ENCODE measurements at regions not wholly inside any gene's neighbourhood (a gene's known extent, or its start where the extent isn't known, plus 50 kb on each side); places are given as distances from the start of the nearest gene placed in this dataset.

DNA sequence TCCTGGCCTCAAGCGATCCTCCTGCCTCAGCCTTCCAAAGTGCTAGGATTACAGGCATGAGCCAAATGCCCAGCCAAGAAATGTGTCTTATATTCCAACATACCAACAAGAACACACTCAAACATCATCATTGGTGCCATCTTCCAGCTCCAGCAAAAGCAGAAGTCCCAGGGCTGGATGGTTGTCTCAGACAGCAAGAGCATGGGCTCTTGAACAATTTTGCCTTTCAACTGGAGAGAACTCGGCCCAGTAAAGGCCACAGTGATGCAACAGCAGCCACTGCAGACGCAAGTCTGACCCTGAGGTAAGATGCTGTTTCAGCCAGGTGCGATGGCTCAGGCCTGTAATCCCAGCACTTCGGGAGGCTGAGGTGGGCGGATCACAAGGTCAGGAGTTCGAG is 52.8 kb upstream of the NFE2L3 start:
- Histone ChIP-seq H3K4me2 (ENCODE audit: insufficient read depth, low read length) (no peak overlapping the region), H3K9me1 (replicated peaks; ENCODE audit: control insufficient read depth, extremely low read depth, insufficient read depth, low read length) (no peaks in the 10 kb centered on the region), H4K20me1 (replicated peaks; ENCODE audit: control insufficient read depth, extremely low read depth, insufficient read depth, low read length) (no peaks in the 10 kb centered on the region), H3K4me3 (replicated peaks in 1 of 3; ENCODE audit: insufficient read depth in 1 of 3, low read depth in 1 of 3, low read length in 3 of 3) (no peak overlapping the region), H3K36me3 (ENCODE audit: control insufficient read depth in 2 of 2, extremely low read depth in 1 of 2, insufficient read depth in 2 of 2, low read length in 2 of 2) (no peaks in the 10 kb centered on the region), H3K9ac (replicated peaks; ENCODE audit: extremely low read depth, insufficient read depth, low read length) (no peak overlapping the region), H3K79me2 (ENCODE audit: control insufficient read depth, insufficient read depth, low read length) (no peaks in the 10 kb centered on the region), H3K27ac (ENCODE audit: insufficient read depth, low read depth, low read length) (no peak overlapping the region), H3K4me1 (ENCODE audit: control insufficient read depth, extremely low read depth, insufficient read depth, low read length) (peaks cover 13% of the 10 kb centered on the region), H3K9me3 (replicated peaks; ENCODE audit: control insufficient read depth, insufficient read depth, low read length) (no peaks in the 10 kb centered on the region), H2AFZ (ENCODE audit: low read depth, low read length) (no peak overlapping the region), H3K27me3 (ENCODE audit: control insufficient read depth in 2 of 2, insufficient read depth in 2 of 2, low read length in 2 of 2) (no peaks in the 10 kb centered on the region)
- FAIRE-seq (no peak), DNase-seq (ENCODE audit: low read depth, low spot score) (no peak)
- no TSS peak for BruUV-seq (replicated peaks)
- TF ChIP-seq POLR2A (IDR thresholded peaks at IDR 0.05; ENCODE audit: low read depth, low read length) = no peak
- TF ChIP-seq POLR2AphosphoS5 (IDR thresholded peaks at IDR 0.05; ENCODE audit: insufficient read depth, low read depth, low read length) = no peak
- TF ChIP-seq EZH2 (IDR thresholded peaks at IDR 0.05; ENCODE audit: borderline replicate concordance, low read depth, low read length, severe bottlenecking) = no peak
- TF ChIP-seq MYC (IDR thresholded peaks at IDR 0.05; ENCODE audit: low read depth, low read length) = no peak
- TF ChIP-seq FOS (IDR thresholded peaks at IDR 0.05; ENCODE audit: borderline replicate concordance, insufficient read depth, low read length) = no peak
- TF ChIP-seq, protein P1, sequence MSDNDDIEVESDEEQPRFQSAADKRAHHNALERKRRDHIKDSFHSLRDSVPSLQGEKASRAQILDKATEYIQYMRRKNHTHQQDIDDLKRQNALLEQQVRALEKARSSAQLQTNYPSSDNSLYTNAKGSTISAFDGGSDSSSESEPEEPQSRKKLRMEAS (IDR thresholded peaks at IDR 0.05; ENCODE audit: insufficient read depth, insufficient read length) = no peak
- TF ChIP-seq, protein P2, sequence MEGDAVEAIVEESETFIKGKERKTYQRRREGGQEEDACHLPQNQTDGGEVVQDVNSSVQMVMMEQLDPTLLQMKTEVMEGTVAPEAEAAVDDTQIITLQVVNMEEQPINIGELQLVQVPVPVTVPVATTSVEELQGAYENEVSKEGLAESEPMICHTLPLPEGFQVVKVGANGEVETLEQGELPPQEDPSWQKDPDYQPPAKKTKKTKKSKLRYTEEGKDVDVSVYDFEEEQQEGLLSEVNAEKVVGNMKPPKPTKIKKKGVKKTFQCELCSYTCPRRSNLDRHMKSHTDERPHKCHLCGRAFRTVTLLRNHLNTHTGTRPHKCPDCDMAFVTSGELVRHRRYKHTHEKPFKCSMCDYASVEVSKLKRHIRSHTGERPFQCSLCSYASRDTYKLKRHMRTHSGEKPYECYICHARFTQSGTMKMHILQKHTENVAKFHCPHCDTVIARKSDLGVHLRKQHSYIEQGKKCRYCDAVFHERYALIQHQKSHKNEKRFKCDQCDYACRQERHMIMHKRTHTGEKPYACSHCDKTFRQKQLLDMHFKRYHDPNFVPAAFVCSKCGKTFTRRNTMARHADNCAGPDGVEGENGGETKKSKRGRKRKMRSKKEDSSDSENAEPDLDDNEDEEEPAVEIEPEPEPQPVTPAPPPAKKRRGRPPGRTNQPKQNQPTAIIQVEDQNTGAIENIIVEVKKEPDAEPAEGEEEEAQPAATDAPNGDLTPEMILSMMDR (IDR thresholded peaks at IDR 0.05; ENCODE audit: extremely low read depth in 1 of 2, insufficient read depth in 1 of 2, low read depth in 1 of 2, low read length in 2 of 2) = no peak
- no peak for TF ChIP-seq JUN (IDR thresholded peaks at IDR 0.05; ENCODE audit: borderline replicate concordance, insufficient read depth, insufficient read length, low read depth)
- no peak for TF ChIP-seq GATA2 (IDR thresholded peaks at IDR 0.05; ENCODE audit: insufficient read depth, insufficient read length, low read depth, low read length)
- CTCF ChIA-PET = no interaction called here
- POLR2A ChIA-PET = no interaction called here
- intact Hi-C loops (cut with micrococcal nuclease) = no loop called here
- dilution Hi-C loops (cut with MboI; ENCODE audit: extremely low pct_ligation_motif_present, low sequenced_read_pairs) = no loop called here
